ENCODE measurements at regions not wholly inside any gene's neighbourhood (a gene's known extent, or its start where the extent isn't known, plus 50 kb on each side); places are given as distances from the start of the nearest gene placed in this dataset.

Small RNA genes in the stretch of these regions (small RNA-seq; reads per million reads assigned to genes)
- gene RNU6-452P (0 reads per million in 2 experiments), gene RNU6-666P (0 reads per million in 2 experiments), gene TRIAP1P1 (0 reads per million in 2 experiments)

All from SK-N-DZ (cell line).